GM23248 (cell line): ENCODE measurements at regions not wholly inside any gene's neighbourhood (a gene's known extent, or its start where the extent isn't known, plus 50 kb on each side); places are given as distances from the start of the nearest gene placed in this dataset.

ENCODE experiments used
- EZH2 ChIP-seq: fragments of 200-600 bp; sonication (generic); IDR thresholded peaks from 2 replicates; pipeline ENCODE4 v1.6.1; 2018; ENCODE audit warnings: antibody characterized with exemption, mild to moderate bottlenecking; ENCODE audit not compliant: insufficient read depth, poor library complexity, severe bottlenecking
- EZH2phosphoT487 ChIP-seq: fragments of 200-600 bp; sonication (generic); IDR thresholded peaks from 2 replicates; pipeline ENCODE4 v1.6.1; 2018; ENCODE audit warnings: antibody characterized with exemption, moderate library complexity, mild to moderate bottlenecking, low read depth; ENCODE audit not compliant: insufficient read depth

GRCh38 chr1:60141276-60141675 is 67.7 kb upstream of the C1orf87 start:
- TF ChIP-seq EZH2 = no peak
- TF ChIP-seq EZH2phosphoT487 = no peak
